Activated CD8-positive, alpha-beta T cell treated with anti-CD3 and anti-CD28 coated beads for 36 hours (primary cell): ENCODE measurements at regions not wholly inside any gene's neighbourhood (a gene's known extent, or its start where the extent isn't known, plus 50 kb on each side); places are given as distances from the start of the nearest gene placed in this dataset.
"Not testable (repeated sequence)": the region's sequence is repeated elsewhere in the genome, so short reads cannot be mapped to it uniquely, and the experiment has no call there.

ENCODE experiments used
- ATAC-seq: fragments of 200-7000 bp; cut with Tn5 transposase; one replicate; pipeline ENCODE4 v1.10.0; 2021; ENCODE audit warnings: mild to moderate bottlenecking, moderate library complexity
- CTCF ChIA-PET: fragments of 350-600 bp; sonication (Branson Sonifier 250); formaldehyde crosslinking; loops from one replicate; lab custom pipeline; 2021; ENCODE audit warnings: antibody characterized with exemption; lab: Charles Lee
- POLR2A ChIA-PET: fragments of 350-600 bp; sonication (Branson Sonifier 250); formaldehyde crosslinking; loops from one replicate; lab custom pipeline; 2021; ENCODE audit warnings: antibody characterized with exemption; lab: Charles Lee
- DNase-seq: peaks from one replicate; pipeline ENCODE4 v3.0.0-alpha.2; 2020
- H3K27ac Mint-ChIP-seq: one replicate; pipeline ENCODE4 v1.8.0; 2021; ENCODE audit warnings: mild to moderate bottlenecking, mixed read lengths
- H3K27me3 Mint-ChIP-seq: one replicate; pipeline ENCODE4 v1.8.0; 2021; ENCODE audit warnings: mixed read lengths
- H3K36me3 Mint-ChIP-seq: one replicate; pipeline ENCODE4 v1.8.0; 2021; ENCODE audit warnings: low read depth, mixed read lengths
- H3K4me1 Mint-ChIP-seq: one replicate; pipeline ENCODE4 v1.8.0; 2021; ENCODE audit warnings: low read depth, mixed read lengths
- H3K4me3 Mint-ChIP-seq: one replicate; pipeline ENCODE4 v1.8.0; 2021; ENCODE audit warnings: mild to moderate bottlenecking, moderate library complexity, mixed read lengths
- H3K9me3 Mint-ChIP-seq: one replicate; pipeline ENCODE4 v1.8.0; 2021; ENCODE audit warnings: mixed read lengths
- intact Hi-C: fragments of 100-400 bp; cut with micrococcal nuclease; formaldehyde crosslinking; loops from one replicate; pipeline ENCODE4 v1.10.0; 2022
- TF ChIP-seq, protein P1 (sequence below): fragments of 200-600 bp; IDR thresholded peaks from one replicate; pipeline ENCODE4 v1.8.0; 2022; ENCODE audit warnings: antibody characterized with exemption, mild to moderate bottlenecking

DNA sequence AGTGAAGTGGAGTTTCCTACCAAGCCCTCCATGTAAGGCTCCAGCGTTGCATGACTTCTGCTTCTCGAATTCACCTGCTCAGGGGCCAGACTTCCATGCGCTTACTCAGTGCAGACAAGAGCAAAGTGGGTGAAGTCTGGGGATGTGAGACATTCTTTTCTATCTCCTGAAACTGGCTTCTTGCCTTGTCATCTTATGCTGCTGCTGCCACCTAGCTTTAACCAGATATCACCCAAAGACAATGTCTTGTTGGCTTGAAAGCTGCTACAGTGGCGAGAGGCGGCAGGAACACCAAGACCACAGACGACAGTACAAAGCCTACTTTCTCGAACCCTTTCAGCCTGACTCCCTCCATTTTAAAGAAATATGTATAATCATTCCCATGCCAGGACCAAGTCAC lies 103.6 kb upstream of the ADGRG2 start:
- no peak for ATAC-seq
- peaks cover 7% of the 10 kb centered on the region for H3K27me3 Mint-ChIP-seq
- H3K36me3 Mint-ChIP-seq = no peaks in the 10 kb centered on the region
- no peaks in the 10 kb centered on the region for H3K4me1 Mint-ChIP-seq
- TF ChIP-seq, protein P1, sequence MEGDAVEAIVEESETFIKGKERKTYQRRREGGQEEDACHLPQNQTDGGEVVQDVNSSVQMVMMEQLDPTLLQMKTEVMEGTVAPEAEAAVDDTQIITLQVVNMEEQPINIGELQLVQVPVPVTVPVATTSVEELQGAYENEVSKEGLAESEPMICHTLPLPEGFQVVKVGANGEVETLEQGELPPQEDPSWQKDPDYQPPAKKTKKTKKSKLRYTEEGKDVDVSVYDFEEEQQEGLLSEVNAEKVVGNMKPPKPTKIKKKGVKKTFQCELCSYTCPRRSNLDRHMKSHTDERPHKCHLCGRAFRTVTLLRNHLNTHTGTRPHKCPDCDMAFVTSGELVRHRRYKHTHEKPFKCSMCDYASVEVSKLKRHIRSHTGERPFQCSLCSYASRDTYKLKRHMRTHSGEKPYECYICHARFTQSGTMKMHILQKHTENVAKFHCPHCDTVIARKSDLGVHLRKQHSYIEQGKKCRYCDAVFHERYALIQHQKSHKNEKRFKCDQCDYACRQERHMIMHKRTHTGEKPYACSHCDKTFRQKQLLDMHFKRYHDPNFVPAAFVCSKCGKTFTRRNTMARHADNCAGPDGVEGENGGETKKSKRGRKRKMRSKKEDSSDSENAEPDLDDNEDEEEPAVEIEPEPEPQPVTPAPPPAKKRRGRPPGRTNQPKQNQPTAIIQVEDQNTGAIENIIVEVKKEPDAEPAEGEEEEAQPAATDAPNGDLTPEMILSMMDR = no peak
- no peaks in the 10 kb centered on the region for H3K9me3 Mint-ChIP-seq
- no peak overlapping the region for H3K4me3 Mint-ChIP-seq
- DNase-seq = no peak
- H3K27ac Mint-ChIP-seq = no peak overlapping the region
- POLR2A ChIA-PET = no interaction called here
- CTCF ChIA-PET = no interaction called here
- intact Hi-C loops = no loop called here

DNA sequence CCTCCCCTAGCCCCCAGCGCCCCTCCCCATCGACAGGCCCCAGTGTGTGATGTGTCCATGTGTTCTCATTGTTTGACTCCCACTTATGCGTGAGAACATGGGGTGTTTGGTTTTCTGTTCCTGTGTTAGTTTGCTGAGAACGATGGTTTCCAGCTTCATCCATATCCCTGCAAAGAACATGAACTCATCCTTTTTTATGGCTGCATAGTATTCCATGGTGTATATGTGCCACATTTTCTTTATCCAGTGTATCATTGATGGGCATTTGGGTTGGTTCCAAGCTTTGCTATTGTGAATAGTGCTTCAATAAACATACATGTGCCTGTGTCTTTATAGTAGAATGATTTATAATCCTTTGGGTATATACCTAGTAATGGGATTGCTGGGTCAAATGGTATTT lies 107.6 kb upstream of the ADGRG2 start:
- H3K27ac Mint-ChIP-seq, CTCF ChIA-PET, H3K36me3 Mint-ChIP-seq, DNase-seq, H3K9me3 Mint-ChIP-seq, H3K27me3 Mint-ChIP-seq, POLR2A ChIA-PET, ATAC-seq, H3K4me3 Mint-ChIP-seq, H3K4me1 Mint-ChIP-seq, intact Hi-C loops: not testable (repeated sequence)

DNA sequence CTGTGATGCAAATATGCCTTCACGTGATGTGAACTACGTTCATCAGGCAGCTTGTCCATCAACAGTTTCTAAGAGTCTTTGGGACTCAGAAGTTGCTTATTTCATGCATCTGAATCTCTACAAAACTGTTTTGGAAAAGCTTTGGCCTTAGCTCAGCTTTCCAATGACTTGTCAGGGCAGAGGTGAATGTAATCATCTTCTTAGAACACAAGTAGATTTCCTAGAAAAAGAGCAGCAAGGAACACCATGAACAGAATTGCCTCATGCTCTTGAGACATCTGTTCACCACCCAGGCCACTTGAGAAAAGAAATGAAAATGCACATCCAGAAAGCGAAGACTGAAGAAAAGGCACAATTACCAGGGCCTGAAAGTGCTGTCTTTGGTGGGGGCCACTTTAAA lies 105.8 kb upstream of the PDHA1 start:
- intact Hi-C loops = no loop called here
- TF ChIP-seq, protein P1 = no peak
- Mint-ChIP-seq H3K4me3 (no peak overlapping the region), H3K4me1 (no peaks in the 10 kb centered on the region), H3K27ac (no peak overlapping the region), H3K27me3 (peaks cover 10% of the 10 kb centered on the region), H3K9me3 (no peaks in the 10 kb centered on the region), H3K36me3 (no peaks in the 10 kb centered on the region)
- no peak for ATAC-seq
- POLR2A ChIA-PET = no interaction called here
- DNase-seq = no peak
- CTCF ChIA-PET = interaction anchor here (0.5 to 1.9 kb wide), 2 partner anchors 93 to 96 kb away, joined by 3 to 4 read pairs; no protein-coding TSS in a partner anchor

DNA sequence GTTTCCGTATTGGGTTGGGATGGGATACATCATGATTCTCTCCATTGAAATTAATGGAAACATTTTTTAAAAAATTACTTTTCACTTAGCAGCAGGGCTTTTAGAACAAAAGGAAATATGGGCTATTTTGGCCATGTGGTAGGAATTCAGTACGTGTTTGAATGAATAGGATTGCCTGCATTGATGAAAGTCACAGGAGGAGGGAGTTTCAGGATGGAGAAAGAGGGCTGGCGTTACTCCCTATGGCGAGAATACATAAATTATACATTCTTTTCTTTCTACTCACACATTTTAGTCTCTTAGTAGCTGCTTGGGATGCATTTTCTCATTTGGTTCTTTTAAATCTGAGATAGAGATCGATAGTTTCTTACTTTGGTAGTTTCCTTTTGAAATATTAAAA lies 100.3 kb upstream of the PDHA1 start:
- TF ChIP-seq, protein P1 = no peak
- ChIA-PET POLR2A (no interaction called here), CTCF (no interaction called here)
- H3K4me1 Mint-ChIP-seq = no peaks in the 10 kb centered on the region
- no peaks in the 10 kb centered on the region for H3K27me3 Mint-ChIP-seq
- H3K27ac Mint-ChIP-seq = no peak overlapping the region
- DNase-seq (no peak), ATAC-seq (no peak)
- no peaks in the 10 kb centered on the region for H3K36me3 Mint-ChIP-seq
- no peaks in the 10 kb centered on the region for H3K9me3 Mint-ChIP-seq
- intact Hi-C loops = no loop called here
- H3K4me3 Mint-ChIP-seq = no peak overlapping the region

DNA sequence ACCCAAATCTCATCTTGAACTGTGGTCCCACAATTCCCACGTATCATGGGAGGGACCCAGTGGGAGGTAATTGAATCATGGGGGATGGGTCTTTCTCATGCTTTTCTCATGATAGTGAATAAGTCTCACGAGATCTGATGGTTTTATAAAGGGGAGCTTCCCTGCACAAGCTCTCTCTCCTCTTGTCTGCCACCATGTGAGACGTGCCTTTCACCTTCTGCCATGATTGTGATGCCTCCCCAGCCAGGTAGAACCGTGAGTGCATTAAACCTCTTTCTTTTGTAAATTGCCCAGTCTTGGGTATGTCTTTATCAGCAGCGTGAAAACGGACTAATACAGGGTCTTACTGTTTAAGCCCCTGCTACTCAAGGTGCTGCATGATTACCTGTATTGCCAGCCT lies 98.8 kb upstream of the PDHA1 start:
- ATAC-seq, POLR2A ChIA-PET, intact Hi-C loops, H3K4me1 Mint-ChIP-seq, H3K27ac Mint-ChIP-seq, DNase-seq, H3K36me3 Mint-ChIP-seq, CTCF ChIA-PET, H3K27me3 Mint-ChIP-seq, H3K4me3 Mint-ChIP-seq, H3K9me3 Mint-ChIP-seq: not testable (repeated sequence)

DNA sequence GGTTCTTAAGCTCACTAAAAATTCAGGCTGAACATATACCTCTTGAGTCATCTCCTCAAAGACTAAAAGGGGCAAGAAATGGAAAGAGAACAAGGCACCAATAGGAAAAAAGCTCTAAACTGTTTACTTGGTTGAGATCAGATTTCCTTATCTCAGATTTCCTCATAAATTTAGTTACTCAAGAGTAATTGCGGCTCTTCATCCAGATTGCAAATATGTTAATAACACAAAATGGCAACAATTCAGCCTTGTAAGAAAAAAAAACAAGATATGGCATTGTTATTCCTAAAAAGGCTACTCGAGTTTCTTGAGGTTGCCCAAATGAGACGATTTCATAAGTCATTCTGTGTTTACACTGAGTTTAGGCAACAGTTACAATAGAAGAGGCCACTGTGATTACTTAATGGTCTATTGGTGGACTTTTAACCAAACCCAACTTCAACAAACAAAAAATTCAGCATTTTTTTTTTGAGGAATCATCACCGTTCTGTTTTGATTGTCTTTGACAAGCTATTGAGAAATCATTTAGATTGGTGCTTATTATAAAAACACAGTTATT lies 97.9 kb upstream of the PDHA1 start:
- H3K9me3 Mint-ChIP-seq = peaks cover 4% of the 10 kb centered on the region
- H3K27me3 Mint-ChIP-seq = no peaks in the 10 kb centered on the region
- H3K36me3 Mint-ChIP-seq = no peaks in the 10 kb centered on the region
- DNase-seq (no peak), ATAC-seq (no peak)
- H3K4me1 Mint-ChIP-seq = no peaks in the 10 kb centered on the region
- intact Hi-C loops = no loop called here
- TF ChIP-seq, protein P1 = no peak
- CTCF ChIA-PET = no interaction called here
- no peak overlapping the region for H3K27ac Mint-ChIP-seq
- POLR2A ChIA-PET = no interaction called here
- H3K4me3 Mint-ChIP-seq = no peak overlapping the region
